K562 (cell line): ENCODE measurements at regions not wholly inside any gene's neighbourhood (a gene's known extent, or its start where the extent isn't known, plus 50 kb on each side); places are given as distances from the start of the nearest gene placed in this dataset.
A peak's percentile ranks its signal among the peaks of the same experiment; 100 is the strongest.

Experiments used
- ATAC-seq: fragments of 200-7000 bp; cut with Tn5 transposase; 3 replicates; pipeline ENCODE4 v1.9.1; 2020; ENCODE audit warnings: moderate library complexity
- BruUV-seq: library from RNA; stranded (reverse); fragments of 400-500 nt; replicated peaks from 2 replicates; lab custom pipeline; 2021; lab: Mats Ljungman, UMichigan
- CTCF ChIA-PET: fragments of 300-600 bp; formaldehyde crosslinking; extraction: SDS; loops from one replicate; lab custom pipeline; 2021; ENCODE audit warnings: low intra/inter-chr PET ratio; lab: Yijun Ruan, JAX
- POLR2A ChIA-PET: fragments of 300-600, 350-650 bp; sonication (Branson Sonifier 250); formaldehyde crosslinking; extraction: SDS; loops from one replicate; lab custom pipeline; 2021; ENCODE audit warnings: antibody characterized with exemption, inconsistent platforms; lab: Yijun Ruan, JAX
- DNase-seq, 4 experiments: peaks; one replicate each; pipeline versions ENCODE4 v3.0.0 to v3.0.0-alpha.2; 2011 to 2018; ENCODE audit warnings: low spot score in 3 of 4, mixed read lengths in 3 of 4; ENCODE audit errors: extremely low read depth in 1 of 4
- FAIRE-seq: peaks from 2 replicates; lab custom pipeline; 2011; peaks lifted over from hg19 to GRCh38; lab: Jason Lieb, UNC
- H2AFZ ChIP-seq: 2 replicates; pipeline ENCODE4 v1.6.0; 2011; ENCODE audit warnings: low read depth, low read length, control low read depth, inconsistent platforms
- H3K27ac ChIP-seq: fragments of 200-600 bp; 3 replicates; pipeline ENCODE4 v1.8.0; 2011; ENCODE audit warnings: low read depth, mild to moderate bottlenecking, control low read depth, inconsistent platforms, low read length, moderate library complexity, mixed read lengths; ENCODE audit errors: extremely low read depth
- H3K27me3 ChIP-seq, 2 experiments: fragments of 300-600 bp in 1 of 2; 2 replicates in 1 of 2; 3 replicates in 1 of 2; pipeline versions ENCODE4 v1.6.0 to v1.8.0; 2011; ENCODE audit warnings: inconsistent platforms in 2 of 2, low read length in 2 of 2, mild to moderate bottlenecking in 1 of 2, mixed read lengths in 1 of 2, moderate library complexity in 1 of 2; ENCODE audit not compliant: control insufficient read depth in 2 of 2, insufficient read depth in 2 of 2
- H3K36me3 ChIP-seq: fragments of 300-600 bp; 3 replicates; pipeline ENCODE4 v1.8.0; 2011; ENCODE audit warnings: mild to moderate bottlenecking, low read length, inconsistent platforms; ENCODE audit not compliant: control insufficient read depth, insufficient read depth
- H3K4me1 ChIP-seq, 2 experiments: fragments of 200-600 bp in 1 of 2; replicated peaks in 1 of 2; 2 replicates in 1 of 2; 3 replicates in 1 of 2; pipeline versions ENCODE4 v1.5.1 to v1.8.0; 2011; ENCODE audit warnings: inconsistent platforms in 2 of 2, low read length in 2 of 2, mild to moderate bottlenecking in 1 of 2, mixed read lengths in 1 of 2, moderate library complexity in 1 of 2; ENCODE audit not compliant: control insufficient read depth in 2 of 2, insufficient read depth in 2 of 2
- H3K4me2 ChIP-seq: 2 replicates; pipeline ENCODE4 v1.6.1; 2011; ENCODE audit warnings: low read length, control low read depth, inconsistent platforms, mixed read lengths; ENCODE audit not compliant: insufficient read depth
- H3K4me3 ChIP-seq: fragments of 200-600 bp; sonication (generic), shearing (Covaris generic); 2 replicates; pipeline ENCODE4 v1.5.1; 2016; ENCODE audit warnings: control low read depth, inconsistent platforms
- H3K79me2 ChIP-seq: fragments of 200-600 bp; 3 replicates; pipeline ENCODE4 v1.8.0; 2011; ENCODE audit warnings: low read length, inconsistent platforms; ENCODE audit not compliant: control insufficient read depth, insufficient read depth
- H3K9ac ChIP-seq, 2 experiments: 2 replicates each; pipeline versions ENCODE4 v1.6.0 to v1.6.1; 2011; ENCODE audit warnings: low read depth in 2 of 2, low read length in 2 of 2, control low read depth in 1 of 2, inconsistent platforms in 1 of 2, mild to moderate bottlenecking in 1 of 2, mixed read lengths in 1 of 2; ENCODE audit not compliant: insufficient read depth in 1 of 2
- H3K9me1 ChIP-seq: one replicate; pipeline ENCODE4 v1.6.0; 2011; ENCODE audit warnings: inconsistent platforms, mild to moderate bottlenecking, low read length, moderate library complexity; ENCODE audit not compliant: control insufficient read depth, insufficient read depth
- H3K9me3 ChIP-seq: replicated peaks from 2 replicates; pipeline ENCODE4 v1.5.1; 2011; ENCODE audit warnings: low read depth, low read length, inconsistent platforms; ENCODE audit not compliant: control insufficient read depth, insufficient read depth
- H4K20me1 ChIP-seq: replicated peaks from 2 replicates; pipeline ENCODE4 v1.6.1; 2011; ENCODE audit warnings: low read length, inconsistent platforms, mixed read lengths; ENCODE audit not compliant: control insufficient read depth, insufficient read depth
- ARID1B ChIP-seq: fragments of 450-650 bp; IDR thresholded peaks from 2 replicates; pipeline ENCODE4 v1.6.1; 2016; ENCODE audit warnings: antibody characterized with exemption, mild to moderate bottlenecking, inconsistent platforms
- CBFA2T2 ChIP-seq: fragments of 450-650 bp; conservative IDR thresholded peaks from 2 replicates; pipeline ENCODE4 v1.6.1; 2017; ENCODE audit warnings: mild to moderate bottlenecking
- CCAR2 ChIP-seq: fragments of 200-400 bp; formaldehyde crosslinking; IDR thresholded peaks from 2 replicates; pipeline ENCODE4 v1.6.1; 2017; ENCODE audit warnings: mild to moderate bottlenecking, low read depth, low read length
- CREB1 ChIP-seq, 2 experiments: sonication (generic) in 1 of 2; formaldehyde crosslinking in 1 of 2; IDR thresholded peaks; 2 replicates each; pipeline versions ENCODE4 v1.6.1 to v1.8.0; 2012 to 2022; ENCODE audit warnings: inconsistent platforms in 1 of 2, mild to moderate bottlenecking in 1 of 2, missing genetic modification reagents in 1 of 2, moderate library complexity in 1 of 2
- ERF ChIP-seq: fragments of 450-650 bp; formaldehyde crosslinking; IDR thresholded peaks from 2 replicates; pipeline ENCODE4 v1.4.0; 2020; ENCODE audit warnings: mild to moderate bottlenecking, mixed read lengths
- KDM4B ChIP-seq, 2 experiments: fragments of 450-650 bp in 1 of 2; sonication (generic) in 1 of 2; IDR thresholded peaks; 2 replicates each; pipeline ENCODE4 v1.6.1; 2016 to 2017; ENCODE audit warnings: borderline replicate concordance in 2 of 2, antibody characterized with exemption in 1 of 2, low read depth in 1 of 2, mild to moderate bottlenecking in 1 of 2
- KLF6 ChIP-seq: fragments of 250-450 bp; sonication (Bioruptor Pico); IDR thresholded peaks from 2 replicates; pipeline ENCODE4 v1.4.0; 2020; ENCODE audit warnings: mild to moderate bottlenecking, moderate library complexity, borderline replicate concordance
- NR2C1 ChIP-seq, 2 experiments: fragments of 450-650 bp; IDR thresholded peaks; 2 replicates each; pipeline ENCODE4 v1.6.1; 2017; ENCODE audit warnings: mild to moderate bottlenecking in 2 of 2, antibody characterized with exemption in 1 of 2, inconsistent platforms in 1 of 2, missing compliant biosample characterization in 1 of 2, missing genetic modification characterization in 1 of 2
- PML ChIP-seq: IDR thresholded peaks from 2 replicates; pipeline ENCODE4 v1.6.1; 2012; ENCODE audit warnings: low read length, inconsistent platforms
- POLR2AphosphoS5 ChIP-seq: IDR thresholded peaks from 2 replicates; pipeline ENCODE4 v1.6.1; 2011; ENCODE audit warnings: mild to moderate bottlenecking, low read depth, low read length, moderate library complexity; ENCODE audit not compliant: control insufficient read depth, insufficient read depth
- RCOR1 ChIP-seq, 2 experiments: IDR thresholded peaks; 2 replicates each; pipeline ENCODE4 v1.6.1; 2012; ENCODE audit warnings: low read depth in 2 of 2, low read length in 2 of 2, borderline replicate concordance in 1 of 2, improper control_type of control experiment in 1 of 2
- SETDB1 ChIP-seq: IDR thresholded peaks from one replicate; pipeline ENCODE4 v1.6.1; 2012; ENCODE audit warnings: low read length, control low read depth, inconsistent platforms
- SMAD4 ChIP-seq: fragments of 250-450 bp; sonication (Bioruptor Pico); conservative IDR thresholded peaks from 2 replicates; pipeline ENCODE4 v1.8.0; 2021; ENCODE audit warnings: inconsistent platforms, mild to moderate bottlenecking, moderate library complexity
- SMARCB1 ChIP-seq: IDR thresholded peaks from 2 replicates; pipeline ENCODE4 v1.6.1; 2011; ENCODE audit warnings: improper control_type of control experiment, low read depth; ENCODE audit not compliant: insufficient read length
- TAL1 ChIP-seq: fragments of 450-650 bp; IDR thresholded peaks from 2 replicates; pipeline ENCODE4 v1.6.1; 2016; ENCODE audit warnings: mild to moderate bottlenecking
- ZBTB7A ChIP-seq: IDR thresholded peaks from 2 replicates; pipeline ENCODE4 v1.6.1; 2011; ENCODE audit warnings: low read depth, mild to moderate bottlenecking, low read length, moderate library complexity, borderline replicate concordance; ENCODE audit not compliant: control insufficient read depth
- ZEB2 ChIP-seq: fragments of 450-650 bp; IDR thresholded peaks from 2 replicates; pipeline ENCODE4 v1.6.1; 2016
- ZNF134 ChIP-seq: fragments of 250-450 bp; sonication (Bioruptor Pico); conservative IDR thresholded peaks from 2 replicates; pipeline ENCODE4 v1.4.0; 2020
- ZNF644 ChIP-seq: fragments of 200-800 bp; sonication (Bioruptor generic); IDR thresholded peaks from 2 replicates; pipeline ENCODE4 v1.6.1; 2016; ENCODE audit warnings: low read depth, missing genetic modification characterization, missing compliant biosample characterization
- WGBS: fragments of 100-300 bp; shearing (Covaris generic); methylation state at CpG from one replicate; pipeline ENCODE4 v1.1.6; 2016; ENCODE audit warnings: low coverage, mixed read lengths; ENCODE audit not compliant: insufficient coverage; ENCODE audit errors: missing lambda C conversion rate; 5-methylcytosine and 5-hydroxymethylcytosine counted together
- in situ Hi-C: fragments of 300-500 bp; cut with MboI; formaldehyde crosslinking; loops from 4 replicates; pipeline ENCODE4 v1.15.0; 2018; ENCODE audit warnings: inconsistent platforms, mixed read lengths
- intact Hi-C: fragments of 100-400 bp; cut with micrococcal nuclease; formaldehyde crosslinking; loops from 2 replicates; pipeline ENCODE4 v1.14.2; 2022

GRCh38 chr16:50427107-50427506, 58.3 kb upstream of the BRD7 start:
- Histone ChIP-seq H3K79me2 (no peaks in the 10 kb centered on the region), H3K27me3 (peaks cover 16 to 35% of the 10 kb centered on the region in 2 experiments; a peak in 4 of 5 replicates), H4K20me1 (no peaks in the 10 kb centered on the region; the same call in 1 of the 2 replicates), H3K9ac (no peak overlapping the region), H3K9me1 (no peaks in the 10 kb centered on the region), H3K36me3 (no peaks in the 10 kb centered on the region), H3K27ac (no peak overlapping the region), H3K9me3 (no peaks in the 10 kb centered on the region), H3K4me1 (no peaks in the 10 kb centered on the region; a peak in 2 of 5 replicates), H2AFZ (no peak overlapping the region), H3K4me2 (no peak overlapping the region), H3K4me3 (no peak overlapping the region)
- no TSS peak for BruUV-seq
- no peak for TF ChIP-seq SETDB1
- no peak for TF ChIP-seq ZBTB7A
- no peak for TF ChIP-seq SMARCB1
- TF ChIP-seq KDM4B (IDR thresholded peaks at IDR 0.05; ENCODE audit: borderline replicate concordance in 2 of 2, low read depth in 1 of 2): no peak
- peak; percentile 75 for TF ChIP-seq ZNF134 (CRISPR knock-in tag)
- ATAC-seq (no peak), FAIRE-seq (peak; percentile 71), DNase-seq (no peak)
- ChIA-PET CTCF (no interaction called here), POLR2A (no interaction called here)
- WGBS: 0% methylated on average over 6 of the region's 6 CpGs
- intact Hi-C loops: no loop called here
- in situ Hi-C loops: no loop called here

- no peak overlapping the region for H3K4me2 ChIP-seq
- in situ Hi-C loops (no loop called here), intact Hi-C loops (no loop called here)
- H3K27me3 ChIP-seq: peaks cover 16 to 28% of the 10 kb centered on the region in 2 experiments; a peak in 4 of 5 replicates
- H3K79me2 ChIP-seq: no peaks in the 10 kb centered on the region
- H4K20me1 ChIP-seq: no peaks in the 10 kb centered on the region; the same call in 1 of the 2 replicates
- no peak overlapping the region for H2AFZ ChIP-seq
- ATAC-seq (peak; percentile 70), FAIRE-seq (no peak), DNase-seq (peak in 2 of 4 experiments; percentile 25 to 54)
- WGBS: 0% methylated on average over 8 of the region's 8 CpGs
- H3K4me3 ChIP-seq: no peak overlapping the region
- ChIA-PET POLR2A (interaction anchor here (0.8 kb wide), 1 partner anchor 32 kb away, joined by 3 read pairs; no protein-coding TSS in a partner anchor), CTCF (no interaction called here)
- H3K36me3 ChIP-seq: no peaks in the 10 kb centered on the region
- H3K4me1 ChIP-seq: no peaks in the 10 kb centered on the region; a peak in 2 of 5 replicates
- H3K9me3 ChIP-seq: no peaks in the 10 kb centered on the region
- no peak overlapping the region; a peak in 1 of 4 replicates for H3K9ac ChIP-seq
- no peaks in the 10 kb centered on the region for H3K9me1 ChIP-seq
- no TSS peak for BruUV-seq
- H3K27ac ChIP-seq: no peak overlapping the region
- TF ChIP-seq PML: peak; percentile 77
- no peak for TF ChIP-seq NR2C1 (IDR thresholded peaks at IDR 0.05)
- TF ChIP-seq NR2C1 (tag; IDR thresholded peaks at IDR 0.05): peak; percentile 74
- 0 out of 4 replicates have a peak, but pooled peaks of 1 of the 2 experiments have one; percentile 50 for TF ChIP-seq RCOR1 (IDR thresholded peaks at IDR 0.05; ENCODE audit: borderline replicate concordance in 1 of 2, low read depth in 2 of 2, low read length in 2 of 2)
- TF ChIP-seq ZEB2: peak; percentile 48; the same call in 1 of the 2 replicates
- TF ChIP-seq SMAD4 (CRISPR knock-in tag): peak; percentile 55; the same call in 1 of the 2 replicates
- TF ChIP-seq ERF (CRISPR knock-in tag): no peak
- peak; percentile 85 for TF ChIP-seq TAL1
- no peak for TF ChIP-seq KLF6 (CRISPR knock-in tag)
- TF ChIP-seq CCAR2: no peak
- TF ChIP-seq ARID1B: peak; percentile 77
- TF ChIP-seq CBFA2T2: peak; percentile 89
- TF ChIP-seq CREB1 (IDR thresholded peaks at IDR 0.05): no peak
- no peak for TF ChIP-seq CREB1 (CRISPR knock-in tag; IDR thresholded peaks at IDR 0.05)
- TF ChIP-seq ZNF644 (tag): 0 out of 2 replicates have a peak, but pooled peaks have one; percentile 63
- peak; percentile 63; the same call in 1 of the 2 replicates for TF ChIP-seq POLR2AphosphoS5
These were observed 56.9 kb upstream of the BRD7 start for GRCh38 chr16:50425648-50426047.
